ENCODE measurements at regions not wholly inside any gene's neighbourhood (a gene's known extent, or its start where the extent isn't known, plus 50 kb on each side); places are given as distances from the start of the nearest gene placed in this dataset.

DNA sequence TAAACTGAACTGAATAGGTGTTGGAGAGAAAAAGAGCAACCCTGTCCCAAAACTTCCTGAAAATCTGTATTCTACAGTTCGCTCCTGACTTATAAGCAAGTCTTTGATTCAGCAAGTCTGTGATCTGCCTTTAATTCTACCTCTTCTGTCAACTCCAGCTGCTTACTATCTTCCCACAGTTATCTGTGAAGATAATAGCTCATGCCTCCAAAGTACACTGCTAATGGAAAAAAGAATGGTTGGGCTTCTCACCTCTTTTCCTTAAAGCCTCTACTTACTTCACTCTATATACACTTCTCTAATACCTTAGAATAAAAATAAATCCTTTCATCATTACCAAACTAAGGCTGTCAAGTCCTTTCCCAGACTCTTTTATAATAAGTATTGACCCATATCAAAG lies 391.5 kb upstream of the MIR17HG start:
- Histone ChIP-seq H3K4me1 (ENCODE audit: control insufficient read depth in 1 of 2, low read depth in 2 of 2) (no peaks in the 10 kb centered on the region), H3K27ac (no peak overlapping the region), H3K27me3 (replicated peaks; ENCODE audit: insufficient read depth) (no peaks in the 10 kb centered on the region), H3K9me3 (no peaks in the 10 kb centered on the region), H3K4me3 (no peak overlapping the region), H3K36me3 (no peaks in the 10 kb centered on the region)
- no peak for DNase-seq (ENCODE audit: low spot score)
- TF ChIP-seq, protein P1, sequence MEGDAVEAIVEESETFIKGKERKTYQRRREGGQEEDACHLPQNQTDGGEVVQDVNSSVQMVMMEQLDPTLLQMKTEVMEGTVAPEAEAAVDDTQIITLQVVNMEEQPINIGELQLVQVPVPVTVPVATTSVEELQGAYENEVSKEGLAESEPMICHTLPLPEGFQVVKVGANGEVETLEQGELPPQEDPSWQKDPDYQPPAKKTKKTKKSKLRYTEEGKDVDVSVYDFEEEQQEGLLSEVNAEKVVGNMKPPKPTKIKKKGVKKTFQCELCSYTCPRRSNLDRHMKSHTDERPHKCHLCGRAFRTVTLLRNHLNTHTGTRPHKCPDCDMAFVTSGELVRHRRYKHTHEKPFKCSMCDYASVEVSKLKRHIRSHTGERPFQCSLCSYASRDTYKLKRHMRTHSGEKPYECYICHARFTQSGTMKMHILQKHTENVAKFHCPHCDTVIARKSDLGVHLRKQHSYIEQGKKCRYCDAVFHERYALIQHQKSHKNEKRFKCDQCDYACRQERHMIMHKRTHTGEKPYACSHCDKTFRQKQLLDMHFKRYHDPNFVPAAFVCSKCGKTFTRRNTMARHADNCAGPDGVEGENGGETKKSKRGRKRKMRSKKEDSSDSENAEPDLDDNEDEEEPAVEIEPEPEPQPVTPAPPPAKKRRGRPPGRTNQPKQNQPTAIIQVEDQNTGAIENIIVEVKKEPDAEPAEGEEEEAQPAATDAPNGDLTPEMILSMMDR (IDR thresholded peaks at IDR 0.05): no peak
- no peak for ATAC-seq (ENCODE audit: insufficient number of reproducible peaks, low FRiP score, low read depth)

GRCh38 chr13:90958866-90959265 lies 388.6 kb upstream of the MIR17HG start:
- H3K4me3 ChIP-seq: no peak overlapping the region
- TF ChIP-seq, protein P1 (IDR thresholded peaks at IDR 0.05): no peak
- no peak overlapping the region for H3K27ac ChIP-seq
- H3K9me3 ChIP-seq: no peaks in the 10 kb centered on the region
- no peaks in the 10 kb centered on the region for H3K36me3 ChIP-seq
- H3K27me3 ChIP-seq (replicated peaks; ENCODE audit: insufficient read depth): no peaks in the 10 kb centered on the region
- H3K4me1 ChIP-seq (ENCODE audit: control insufficient read depth in 1 of 2, low read depth in 2 of 2): no peaks in the 10 kb centered on the region
- ATAC-seq (ENCODE audit: insufficient number of reproducible peaks, low FRiP score, low read depth) (no peak), DNase-seq (ENCODE audit: low spot score) (no peak)

- Histone ChIP-seq H3K9me3 (no peaks in the 10 kb centered on the region), H3K27me3 (replicated peaks; ENCODE audit: insufficient read depth) (no peaks in the 10 kb centered on the region), H3K36me3 (no peaks in the 10 kb centered on the region), H3K4me1 (ENCODE audit: control insufficient read depth in 1 of 2, low read depth in 2 of 2) (no peaks in the 10 kb centered on the region), H3K27ac (no peak overlapping the region), H3K4me3 (no peak overlapping the region)
- TF ChIP-seq, protein P1 (IDR thresholded peaks at IDR 0.05): no peak
- DNase-seq (ENCODE audit: low spot score) (no peak), ATAC-seq (ENCODE audit: insufficient number of reproducible peaks, low FRiP score, low read depth) (no peak)
Observed at GRCh38 chr13:90968166-90968904, 379.2 kb upstream of the MIR17HG start.

- TF ChIP-seq, protein P1 (IDR thresholded peaks at IDR 0.05): no peak
- Histone ChIP-seq H3K36me3 (no peaks in the 10 kb centered on the region), H3K27ac (no peak overlapping the region), H3K4me1 (ENCODE audit: control insufficient read depth in 1 of 2, low read depth in 2 of 2) (no peaks in the 10 kb centered on the region), H3K9me3 (no peaks in the 10 kb centered on the region), H3K27me3 (replicated peaks; ENCODE audit: insufficient read depth) (no peaks in the 10 kb centered on the region), H3K4me3 (no peak overlapping the region)
- ATAC-seq (ENCODE audit: insufficient number of reproducible peaks, low FRiP score, low read depth) (no peak), DNase-seq (ENCODE audit: low spot score) (no peak)
Observed at GRCh38 chr13:90974249-90974975, 373.1 kb upstream of the MIR17HG start.

GRCh38 chr13:90979059-90979458 lies 368.4 kb upstream of the MIR17HG start:
- Histone ChIP-seq H3K9me3 (no peaks in the 10 kb centered on the region), H3K36me3 (no peaks in the 10 kb centered on the region), H3K27ac (no peak overlapping the region), H3K4me1 (ENCODE audit: control insufficient read depth in 1 of 2, low read depth in 2 of 2) (no peaks in the 10 kb centered on the region), H3K27me3 (replicated peaks; ENCODE audit: insufficient read depth) (no peaks in the 10 kb centered on the region), H3K4me3 (no peak overlapping the region)
- no peak for DNase-seq (ENCODE audit: low spot score)
- TF ChIP-seq, protein P1 (IDR thresholded peaks at IDR 0.05): no peak
- ATAC-seq (ENCODE audit: insufficient number of reproducible peaks, low FRiP score, low read depth): no peak

All from thoracic aorta (tissue), 2 donors.